ENCODE measurements at regions not wholly inside any gene's neighbourhood (a gene's known extent, or its start where the extent isn't known, plus 50 kb on each side); places are given as distances from the start of the nearest gene placed in this dataset.

GRCh38 chr18:73670524-73670923 lies 477.1 kb downstream of the FBXO15 start:
- no peak for DNase-seq

- no peak for DNase-seq
These were observed 477.6 kb downstream of the FBXO15 start for GRCh38 chr18:73670039-73670438.

GRCh38 chr18:73669297-73669696 lies 478.3 kb downstream of the FBXO15 start:
- DNase-seq = no peak

- DNase-seq = no peak
These were observed 479.6 kb downstream of the FBXO15 start for GRCh38 chr18:73668051-73668450.

- no peak for DNase-seq
These were observed 480.9 kb downstream of the FBXO15 start for GRCh38 chr18:73666772-73667171.

- no peak for DNase-seq
These were observed 482.7 kb downstream of the FBXO15 start for GRCh38 chr18:73664896-73665295.

- DNase-seq = no peak
These were observed 484.1 kb downstream of the FBXO15 start for GRCh38 chr18:73663581-73663980.

- DNase-seq = no peak
These were observed 485.2 kb downstream of the FBXO15 start for GRCh38 chr18:73662421-73662820.

GRCh38 chr18:73660931-73661856 lies 486.4 kb downstream of the FBXO15 start:
- DNase-seq = no peak

- no peak for DNase-seq
These were observed 490.9 kb downstream of the FBXO15 start for GRCh38 chr18:73656691-73657090.

GRCh38 chr18:73653827-73654226 lies 493.8 kb downstream of the FBXO15 start:
- no peak for DNase-seq

GRCh38 chr18:73653251-73653650 lies 494.4 kb downstream of the FBXO15 start:
- no peak for DNase-seq

GRCh38 chr18:73647391-73647790 lies 500.2 kb downstream of the FBXO15 start:
- DNase-seq = no peak

GRCh38 chr18:73646772-73647171 lies 500.9 kb downstream of the FBXO15 start:
- DNase-seq = no peak

GRCh38 chr18:73646196-73646595 lies 501.4 kb downstream of the FBXO15 start:
- DNase-seq = no peak

GRCh38 chr18:73645160-73645715 lies 502.4 kb downstream of the FBXO15 start:
- no peak for DNase-seq

- no peak for DNase-seq
These were observed 507.8 kb downstream of the FBXO15 start for GRCh38 chr18:73639788-73640187.

GRCh38 chr18:73638709-73639108 lies 508.9 kb downstream of the FBXO15 start:
- no peak for DNase-seq

- no peak for DNase-seq
These were observed 511.3 kb downstream of the FBXO15 start for GRCh38 chr18:73636355-73636754.

- DNase-seq = no peak
These were observed 520.8 kb downstream of the FBXO15 start for GRCh38 chr18:73626859-73627258.

GRCh38 chr18:73626221-73626620 lies 521.4 kb downstream of the FBXO15 start:
- DNase-seq = no peak

GRCh38 chr18:73621091-73621490 lies 526.5 kb downstream of the FBXO15 start:
- DNase-seq = no peak

- no peak for DNase-seq
These were observed 529.7 kb downstream of the FBXO15 start for GRCh38 chr18:73617981-73618380.

- no peak for DNase-seq
These were observed 532.1 kb downstream of the FBXO15 start for GRCh38 chr18:73615506-73615905.

- no peak for DNase-seq
These were observed 532.8 kb downstream of the FBXO15 start for GRCh38 chr18:73614812-73615211.
